GM18520 (cell line): ENCODE measurements at regions not wholly inside any gene's neighbourhood (a gene's known extent, or its start where the extent isn't known, plus 50 kb on each side); places are given as distances from the start of the nearest gene placed in this dataset.

Experiments
- ATAC-seq: cut with Tn5 transposase; IDR thresholded peaks from one replicate; pipeline ENCODE4 v1.9.1; 2021; ENCODE audit not compliant: unreplicated experiment

DNA sequence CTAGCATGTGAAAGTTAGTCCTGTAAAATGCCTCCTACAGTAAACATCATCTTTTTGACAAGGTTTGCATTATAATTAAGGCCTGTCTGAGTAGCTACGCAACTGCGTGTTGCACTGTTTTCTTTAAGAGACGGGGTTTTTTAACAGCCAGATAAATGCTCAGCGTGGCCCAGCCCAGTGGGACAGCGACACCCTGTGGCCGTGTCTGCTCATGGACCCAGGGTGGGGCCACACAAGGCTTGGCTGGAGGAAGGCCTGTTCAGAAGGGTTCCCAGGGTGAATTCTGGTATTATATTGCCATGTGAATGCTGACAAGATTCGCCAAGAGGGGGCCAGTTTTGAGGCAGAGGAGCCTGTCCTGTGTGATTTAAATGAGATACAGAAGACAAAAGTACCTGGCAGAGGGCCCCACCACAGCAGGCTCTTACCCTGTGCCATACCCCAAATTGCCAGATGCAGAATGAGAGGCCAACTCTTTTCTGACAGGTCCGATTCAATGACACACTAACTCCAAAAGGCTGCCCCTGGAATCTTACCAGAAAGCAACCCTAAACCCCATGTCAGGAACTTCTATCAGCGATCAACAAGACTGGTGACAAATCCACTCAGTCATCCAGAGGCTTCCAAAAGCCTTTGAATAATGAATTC, 65.9 kb upstream of the IRX6 start:
- ATAC-seq = peak; percentile 43

DNA sequence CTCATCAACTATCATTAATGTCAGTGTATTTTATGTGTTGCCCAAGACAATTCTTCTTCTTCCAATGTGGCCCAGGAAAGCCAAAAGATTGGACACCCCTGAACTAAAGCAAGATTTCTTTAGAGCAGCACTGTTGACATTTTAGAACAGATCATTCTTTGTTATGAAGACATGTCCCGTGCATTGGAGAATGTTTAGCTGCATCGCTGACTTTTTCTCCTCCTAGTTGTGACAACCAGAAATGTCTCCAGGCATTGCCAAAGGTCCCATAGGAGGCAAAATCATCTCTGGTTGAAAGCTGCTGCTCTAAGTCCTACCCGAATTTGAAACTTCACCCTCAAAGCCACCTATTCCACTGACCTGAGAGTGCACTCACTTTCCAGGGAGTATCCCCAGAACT, 62.7 kb upstream of the IRX6 start:
- ATAC-seq = no peak

- ATAC-seq = no peak
Observed at GRCh38 chr16:55263271-55264250, 60.4 kb upstream of the IRX6 start.

DNA sequence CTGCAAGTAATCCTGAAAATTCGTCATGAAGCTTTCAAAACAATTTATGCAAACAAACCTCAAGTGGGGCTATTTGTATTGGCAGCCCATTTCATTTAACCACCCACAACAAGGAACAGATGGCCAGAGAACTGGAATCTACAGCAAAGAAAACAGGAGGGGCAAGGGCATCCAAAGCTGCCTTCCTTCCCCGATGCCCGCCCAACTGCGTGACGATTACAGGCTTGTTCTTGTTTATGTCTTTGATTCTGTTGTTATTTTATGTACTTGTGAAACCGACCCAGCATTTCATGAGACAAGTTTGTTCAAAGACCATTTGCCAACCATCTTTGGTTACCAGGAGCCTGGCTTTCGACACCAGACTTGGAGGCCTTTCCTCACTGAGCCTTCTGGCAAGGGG, 59.1 kb upstream of the IRX6 start:
- ATAC-seq = no peak

DNA sequence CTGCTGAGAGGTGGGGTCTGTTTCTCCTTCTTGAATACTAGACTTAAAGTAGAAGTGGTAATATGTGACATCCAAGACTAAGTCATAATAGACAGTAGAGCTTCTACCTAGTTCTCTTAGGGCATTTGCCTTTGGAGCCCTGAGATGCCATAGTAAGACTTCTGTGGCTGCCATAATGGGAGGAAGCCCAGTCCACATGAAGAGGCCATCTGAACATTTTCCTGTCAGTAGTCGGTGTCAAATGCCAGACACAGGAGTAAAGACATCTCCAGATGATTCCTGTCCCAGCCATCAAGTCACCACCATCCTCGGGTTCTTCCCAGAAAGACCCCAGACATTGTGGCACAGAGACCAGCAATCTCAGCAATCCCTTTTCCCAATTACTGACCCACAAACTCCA, 58.1 kb upstream of the IRX6 start:
- no peak for ATAC-seq

DNA sequence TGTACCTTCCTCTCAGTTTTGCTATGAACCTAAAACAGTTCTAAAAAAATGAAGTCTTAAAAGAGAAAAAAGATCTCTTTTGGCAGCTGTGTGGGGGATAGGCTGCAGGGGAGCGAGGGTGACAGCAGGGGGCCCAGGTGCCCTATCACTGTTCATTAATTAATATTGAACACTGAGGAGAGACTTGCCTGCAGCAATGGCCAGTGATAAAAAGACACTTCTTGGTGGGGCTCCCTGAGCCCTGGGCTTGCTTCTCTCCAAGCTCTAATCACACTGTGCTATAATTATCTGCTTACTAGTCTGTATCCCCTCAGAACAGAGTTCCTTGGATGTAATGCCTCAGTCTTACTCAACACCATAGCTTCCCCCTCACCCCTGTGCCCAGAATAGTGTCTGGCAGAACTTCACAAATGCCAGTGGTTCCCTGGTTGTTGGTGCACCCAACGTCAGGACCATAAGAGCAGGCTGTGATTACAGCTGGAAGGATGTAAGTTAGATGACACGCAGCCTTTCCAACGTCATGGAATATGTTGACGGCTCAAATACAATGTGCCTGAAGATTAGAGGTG, 52.0 kb upstream of the IRX6 start:
- no peak for ATAC-seq

DNA sequence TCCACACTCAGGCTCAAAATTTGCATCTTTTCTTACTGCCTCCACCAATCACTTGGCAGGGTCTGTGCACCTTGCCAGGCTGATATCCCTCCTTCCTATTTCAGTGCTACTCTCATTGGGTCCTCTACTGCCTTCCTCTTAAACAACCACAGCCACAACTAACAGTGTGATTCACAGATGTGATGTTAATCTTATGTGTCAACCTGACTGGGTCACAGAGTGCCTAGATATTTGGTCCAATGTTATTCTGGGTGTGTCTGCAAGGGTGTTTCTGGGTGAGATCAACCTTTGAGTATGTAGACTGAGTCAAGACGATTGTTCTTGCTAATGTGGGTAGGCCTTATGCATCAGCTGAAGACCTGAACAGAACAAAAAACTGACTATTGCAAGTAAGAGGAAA, 51.3 kb upstream of the IRX6 start:
- ATAC-seq = no peak

- no peak for ATAC-seq
Observed at GRCh38 chr16:55273356-55273755, 50.6 kb upstream of the IRX6 start.

DNA sequence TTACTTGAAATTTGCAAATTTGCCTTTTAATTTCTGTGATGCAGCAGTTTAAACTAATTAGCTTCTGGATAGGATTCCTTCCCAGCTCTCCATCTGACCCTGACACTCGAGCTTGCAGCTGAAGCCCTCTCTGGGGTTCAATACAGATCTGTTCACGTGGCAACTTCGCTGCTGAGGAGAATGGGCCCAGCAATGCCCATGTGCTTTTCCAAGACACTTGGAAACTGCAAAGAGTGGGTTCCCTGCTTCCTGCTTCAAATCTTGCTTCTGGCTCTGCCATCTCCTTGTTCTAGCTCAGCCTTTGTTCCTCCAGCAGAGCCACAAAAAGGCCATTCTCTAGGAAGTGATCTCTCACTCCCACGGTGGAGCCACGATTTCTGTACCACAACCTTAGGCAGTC, 50.0 kb upstream of the IRX6 start:
- no peak for ATAC-seq
